ENCODE measurements at regions not wholly inside any gene's neighbourhood (a gene's known extent, or its start where the extent isn't known, plus 50 kb on each side); places are given as distances from the start of the nearest gene placed in this dataset.

GRCh38 chr9:31623511-31623910 lies 760.9 kb upstream of the ACO1 start:
- TF ChIP-seq SUZ12 (IDR thresholded peaks at IDR 0.05; ENCODE audit: extremely low read depth, insufficient read depth, insufficient read length) = no peak
- no peak for TF ChIP-seq YY1 (IDR thresholded peaks at IDR 0.05; ENCODE audit: insufficient read depth, insufficient read length)
- no peak for TF ChIP-seq ZNF274 (IDR thresholded peaks at IDR 0.05; ENCODE audit: low read depth, low read length)

Measured in NT2/D1 (cell line).